A549 (cell line): ENCODE measurements at regions not wholly inside any gene's neighbourhood (a gene's known extent, or its start where the extent isn't known, plus 50 kb on each side); places are given as distances from the start of the nearest gene placed in this dataset.
"Not testable (repeated sequence)": the region's sequence is repeated elsewhere in the genome, so short reads cannot be mapped to it uniquely, and the experiment has no call there.

Experiments used
- CBX8 ChIP-seq: fragments of 200-600 bp; sonication (generic); IDR thresholded peaks from 2 replicates; pipeline ENCODE4 v1.6.1; 2016
- CEBPB ChIP-seq, 2 experiments: fragments of >200 bp in 1 of 2; sonication (Bioruptor Twin) in 1 of 2; formaldehyde crosslinking in 1 of 2; IDR thresholded peaks; 2 replicates each; pipeline ENCODE4 v1.6.1; 2012 to 2016
- CTCF ChIP-seq: fragments of >200 bp; sonication (Bioruptor Twin); formaldehyde crosslinking; IDR thresholded peaks from 3 replicates; pipeline ENCODE4 v1.5.1; 2016
- EP300 ChIP-seq, 2 experiments: fragments of >200 bp; sonication (Bioruptor Twin); formaldehyde crosslinking; IDR thresholded peaks; 2 replicates in 1 of 2; 3 replicates in 1 of 2; pipeline ENCODE4 v1.6.1; 2016 to 2017
- ESRRA ChIP-seq: fragments of 150-350 bp; IDR thresholded peaks from 2 replicates; pipeline ENCODE4 v1.6.1; 2014; ENCODE audit warnings: mild to moderate bottlenecking, low read length, borderline replicate concordance
- HMGXB4 ChIP-seq: fragments of 250-450 bp; sonication (Bioruptor Pico); IDR thresholded peaks from 2 replicates; pipeline ENCODE4 v1.5.0; 2021; ENCODE audit warnings: mild to moderate bottlenecking, moderate library complexity, borderline replicate concordance
- HOXB5 ChIP-seq: fragments of 250-450 bp; sonication (Bioruptor Pico); IDR thresholded peaks from 2 replicates; pipeline ENCODE4 v1.5.0; 2020; ENCODE audit warnings: mild to moderate bottlenecking, moderate library complexity
- MAX ChIP-seq: IDR thresholded peaks from 2 replicates; pipeline ENCODE4 v1.6.1; 2012
- PBX3 ChIP-seq: IDR thresholded peaks from 2 replicates; pipeline ENCODE4 v1.6.1; 2012
- POLR2A ChIP-seq: IDR thresholded peaks from 2 replicates; pipeline ENCODE4 v1.6.1; 2012; ENCODE audit warnings: mild to moderate bottlenecking, low read length
- POLR2AphosphoS2 ChIP-seq: conservative IDR thresholded peaks from 2 replicates; pipeline ENCODE4 v1.6.1; 2012; ENCODE audit warnings: low read length, improper control_type of control experiment, inconsistent platforms
- RAD21 ChIP-seq, 2 experiments: fragments of >200 bp in 1 of 2; sonication (Bioruptor Twin) in 1 of 2; formaldehyde crosslinking in 1 of 2; IDR thresholded peaks in 1 of 2; conservative IDR thresholded peaks in 1 of 2; 2 replicates in 1 of 2; 3 replicates in 1 of 2; pipeline ENCODE4 v1.6.1; 2012 to 2018; ENCODE audit warnings: inconsistent platforms in 1 of 2
- ZC3H11A ChIP-seq: fragments of 450-650 bp; IDR thresholded peaks from 2 replicates; pipeline ENCODE4 v1.6.1; 2014; ENCODE audit warnings: antibody characterized with exemption, mild to moderate bottlenecking

- TF ChIP-seq RAD21 (conservative IDR thresholded peaks at IDR 0.05 in 1 of 2, IDR thresholded peaks at IDR 0.05 in 1 of 2); CTCF; CBX8; EP300 (IDR thresholded peaks at IDR 0.05); ESRRA; HOXB5 (CRISPR knock-in tag); CEBPB (IDR thresholded peaks at IDR 0.05); POLR2A; PBX3; HMGXB4; MAX; POLR2AphosphoS2; ZC3H11A: not testable (repeated sequence)
Measured at GRCh38 chr9:90173935-90174334, 468.7 kb downstream of the DIRAS2 start.
